ENCODE measurements at regions not wholly inside any gene's neighbourhood (a gene's known extent, or its start where the extent isn't known, plus 50 kb on each side); places are given as distances from the start of the nearest gene placed in this dataset.

- DNase-seq = no peak
Observed at GRCh38 chr11:20249796-20250195, 89.5 kb upstream of the DBX1 start.

DNA sequence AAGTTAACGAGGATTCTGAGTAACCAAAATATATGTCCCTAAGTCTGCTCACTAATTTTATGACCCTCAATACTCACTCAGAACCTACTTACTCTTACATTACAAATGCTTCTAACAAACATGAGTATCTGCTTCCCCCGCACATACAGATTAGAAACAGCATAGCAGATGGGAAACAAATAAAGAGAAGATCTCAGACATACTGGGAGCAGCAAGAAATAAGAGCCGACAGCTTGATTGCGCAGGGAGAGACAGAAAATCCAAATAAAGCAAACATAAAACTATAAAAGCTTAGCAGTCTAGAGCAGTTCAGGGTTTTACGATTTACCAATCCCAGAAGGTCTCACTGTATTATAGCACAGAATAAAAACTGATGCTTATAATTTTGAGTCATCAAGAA is 89.1 kb upstream of the DBX1 start:
- DNase-seq = no peak

- no peak for DNase-seq
Observed at GRCh38 chr11:20248871-20249270, 88.6 kb upstream of the DBX1 start.

GRCh38 chr11:20248121-20248772 is 88.0 kb upstream of the DBX1 start:
- DNase-seq = peak in 1 of 2 experiments; percentile 60

GRCh38 chr11:20247591-20248007 is 87.3 kb upstream of the DBX1 start:
- no peak for DNase-seq

DNA sequence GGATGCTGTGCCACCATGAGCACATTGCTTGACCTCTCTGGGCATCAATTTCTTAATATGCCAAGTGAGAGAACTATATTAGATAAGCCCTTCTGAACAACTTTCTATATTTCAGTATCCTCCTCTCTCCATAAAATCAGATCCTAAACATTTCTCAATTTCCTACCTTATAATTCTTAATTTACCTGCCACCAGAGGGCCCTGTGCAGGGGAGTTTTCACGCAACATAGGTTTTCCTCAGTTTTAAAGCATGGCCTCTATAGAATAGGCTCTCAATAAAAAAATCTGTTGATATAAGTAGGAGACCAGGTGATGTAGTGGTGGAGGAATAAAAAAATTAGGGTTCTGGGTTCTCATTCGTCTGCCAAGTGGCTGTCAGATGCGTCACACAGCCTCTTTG is 83.7 kb upstream of the DBX1 start:
- no peak for DNase-seq

DNA sequence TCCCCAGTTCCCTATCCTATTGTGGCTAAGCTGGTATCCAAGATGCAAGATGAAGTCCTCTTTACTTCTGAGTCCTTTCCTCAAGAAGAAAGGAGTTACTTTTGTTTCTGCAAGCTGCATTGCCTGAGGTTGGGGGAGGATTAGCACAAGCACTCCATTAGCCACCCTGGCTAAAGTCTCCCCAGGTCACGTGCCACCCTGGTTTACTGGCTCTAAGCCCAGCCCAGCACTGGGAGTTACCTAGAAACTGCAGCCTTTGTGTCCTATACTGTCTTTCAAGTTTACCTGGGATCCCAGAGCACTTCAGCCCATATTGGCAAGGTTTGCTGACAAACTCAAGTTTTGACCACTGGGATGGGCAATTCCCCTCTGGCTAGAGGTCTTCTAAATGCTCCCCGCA is 78.4 kb upstream of the DBX1 start:
- peak in 1 of 2 experiments; percentile 3 for DNase-seq

GRCh38 chr11:20235164-20235563 is 74.9 kb upstream of the DBX1 start:
- DNase-seq = no peak

- no peak for DNase-seq
Observed at GRCh38 chr11:20227631-20228030, 67.4 kb upstream of the DBX1 start.

- no peak for DNase-seq
Observed at GRCh38 chr11:20226933-20227332, 66.7 kb upstream of the DBX1 start.

DNA sequence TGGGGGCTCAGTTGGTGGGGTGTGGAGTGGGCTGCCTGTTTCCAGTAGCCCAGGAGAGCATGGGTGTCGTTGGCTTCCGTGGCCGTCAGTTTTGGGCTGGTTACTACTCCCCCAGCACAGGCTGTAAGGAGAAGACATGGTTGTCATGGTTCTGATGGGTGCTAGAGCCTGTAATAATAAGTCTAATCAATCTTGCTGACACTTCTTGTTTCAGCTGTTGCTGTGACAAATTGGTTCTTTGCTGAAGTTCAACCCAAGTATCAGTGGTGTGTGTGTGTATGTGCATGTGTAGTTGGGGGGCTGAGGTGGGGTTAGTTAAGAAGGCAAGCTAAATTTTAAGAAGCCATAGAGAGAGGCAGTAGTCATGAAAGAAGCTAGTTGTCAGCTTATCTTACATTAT is 61.3 kb upstream of the DBX1 start:
- DNase-seq = no peak

GRCh38 chr11:20213790-20214189 is 53.5 kb upstream of the DBX1 start:
- DNase-seq = no peak

- no peak for DNase-seq
Observed at GRCh38 chr11:20211691-20212090, 51.4 kb upstream of the DBX1 start.

Data from NCI-H2081 (cell line).